HCT116 (cell line): ENCODE measurements at regions not wholly inside any gene's neighbourhood (a gene's known extent, or its start where the extent isn't known, plus 50 kb on each side); places are given as distances from the start of the nearest gene placed in this dataset.

Experiments used
- ATAC-seq: fragments of 200-7000 bp; cut with Tn5 transposase; 2 replicates; pipeline ENCODE4 v1.9.1; 2020; ENCODE audit warnings: mild to moderate bottlenecking, moderate library complexity
- BruUV-seq: library from RNA; stranded (reverse); fragments of 400-500 nt; replicated peaks from 2 replicates; lab custom pipeline; 2021; lab: Mats Ljungman, UMichigan
- CTCF ChIA-PET: fragments of 300-600 bp; sonication (Branson Sonifier 250); formaldehyde crosslinking; loops from one replicate; lab custom pipeline; 2021; ENCODE audit warnings: antibody characterized with exemption; lab: Charles Lee
- POLR2A ChIA-PET: fragments of 300-600, 350-600 bp; sonication (Branson Sonifier 250); formaldehyde crosslinking; loops from one replicate; lab custom pipeline; 2021; ENCODE audit warnings: antibody characterized with exemption; lab: Charles Lee
- RAD21 ChIA-PET, 2 experiments: fragments of 300-600 bp; sonication (Branson Sonifier 250); formaldehyde crosslinking; loops; one replicate each; lab custom pipeline; 2023; ENCODE audit warnings: low total read pairs in 2 of 2; ENCODE audit not compliant: uncharacterized antibody in 2 of 2, unreplicated experiment in 2 of 2, low non-redundant PET in 1 of 2; lab: Charles Lee
- DNase-seq: peaks from one replicate; pipeline ENCODE4 v3.0.0-alpha.2; 2010; ENCODE audit warnings: low read depth, low spot score
- H2AFZ ChIP-seq: fragments of 200-600 bp; shearing (Covaris generic), sonication (generic); 2 replicates; pipeline ENCODE4 v1.6.1; 2017; ENCODE audit warnings: low read depth, mixed run types, mixed read lengths, antibody characterized with exemption, low read length; ENCODE audit not compliant: poor library complexity, severe bottlenecking
- H3K27ac ChIP-seq: 2 replicates; pipeline ENCODE4 v1.5.1; 2012; ENCODE audit warnings: low read depth, low read length
- H3K27me3 ChIP-seq: fragments of 200-600 bp; sonication (generic); 2 replicates; pipeline ENCODE4 v1.6.1; 2016; ENCODE audit warnings: mixed run types, low read length, mixed read lengths; ENCODE audit not compliant: insufficient read depth
- H3K36me3 ChIP-seq, 2 experiments: fragments of 200-500 bp in 1 of 2; fragments of 200-600 bp in 1 of 2; sonication (Bioruptor generic) in 1 of 2; sonication (generic) in 1 of 2; 2 replicates each; pipeline versions ENCODE4 v1.5.1 to v1.6.1; 2014 to 2016; ENCODE audit warnings: low read length in 2 of 2, inconsistent platforms in 1 of 2, mixed read lengths in 1 of 2, mixed run types in 1 of 2; ENCODE audit not compliant: insufficient read depth in 2 of 2, control insufficient read depth in 1 of 2
- H3K4me1 ChIP-seq, 2 experiments: fragments of 200-600 bp in 1 of 2; sonication (generic) in 1 of 2; 2 replicates each; pipeline versions ENCODE4 v1.5.1 to v1.6.1; 2012 to 2017; ENCODE audit warnings: low read length in 2 of 2, inconsistent platforms in 1 of 2, mild to moderate bottlenecking in 1 of 2, mixed read lengths in 1 of 2, mixed run types in 1 of 2, moderate library complexity in 1 of 2; ENCODE audit not compliant: insufficient read depth in 2 of 2, control insufficient read depth in 1 of 2
- H3K4me2 ChIP-seq: fragments of 200-600 bp; sonication (generic); 2 replicates; pipeline ENCODE4 v1.6.1; 2017; ENCODE audit warnings: mixed run types, low read length, mixed read lengths
- H3K4me3 ChIP-seq, 2 experiments: fragments of 200-600 bp in 1 of 2; sonication (generic) in 1 of 2; replicated peaks in 1 of 2; 2 replicates each; pipeline ENCODE4 v1.5.1; 2011 to 2016; ENCODE audit warnings: low read length in 2 of 2, control low read depth in 1 of 2, low read depth in 1 of 2, mild to moderate bottlenecking in 1 of 2, mixed read lengths in 1 of 2, mixed run types in 1 of 2
- H3K79me2 ChIP-seq: fragments of 200-600 bp; sonication (generic); 2 replicates; pipeline ENCODE4 v1.6.1; 2017; ENCODE audit warnings: mild to moderate bottlenecking, mixed run types, low read length, moderate library complexity, mixed read lengths; ENCODE audit not compliant: insufficient read depth
- H3K9ac ChIP-seq: fragments of 200-600 bp; sonication (generic); 2 replicates; pipeline ENCODE4 v1.6.1; 2016; ENCODE audit warnings: low read length, mixed read lengths
- H3K9me2 ChIP-seq: fragments of 200-600 bp; sonication (generic), shearing (Covaris generic); 2 replicates; pipeline ENCODE4 v1.6.1; 2017; ENCODE audit warnings: mixed run types, mild to moderate bottlenecking, moderate library complexity; ENCODE audit not compliant: insufficient read depth
- H3K9me3 ChIP-seq, 2 experiments: fragments of 200-500 bp in 1 of 2; fragments of 200-600 bp in 1 of 2; sonication (Bioruptor generic) in 1 of 2; sonication (generic) in 1 of 2; 2 replicates each; pipeline ENCODE4 v1.6.1; 2014 to 2017; ENCODE audit warnings: low read length in 2 of 2, mixed read lengths in 2 of 2, inconsistent platforms in 1 of 2, low read depth in 1 of 2, mild to moderate bottlenecking in 1 of 2, mixed run types in 1 of 2, moderate library complexity in 1 of 2; ENCODE audit not compliant: control insufficient read depth in 1 of 2, insufficient read depth in 1 of 2
- H4K20me1 ChIP-seq: fragments of 200-600 bp; sonication (generic), shearing (Covaris generic); 2 replicates; pipeline ENCODE4 v1.6.1; 2017; ENCODE audit warnings: mixed run types, mild to moderate bottlenecking, moderate library complexity; ENCODE audit not compliant: insufficient read depth
- CBX3 ChIP-seq: IDR thresholded peaks from 2 replicates; pipeline ENCODE4 v1.6.1; 2012; ENCODE audit warnings: low read depth
- ELF1 ChIP-seq: IDR thresholded peaks from 2 replicates; pipeline ENCODE4 v1.6.1; 2012; ENCODE audit warnings: low read depth, borderline replicate concordance
- EZH2phosphoT487 ChIP-seq: fragments of 200-600 bp; IDR thresholded peaks from 2 replicates; pipeline ENCODE4 v1.6.1; 2018; ENCODE audit warnings: antibody characterized with exemption, borderline replicate concordance
- FOSL1 ChIP-seq: IDR thresholded peaks from 2 replicates; pipeline ENCODE4 v1.6.1; 2012; ENCODE audit warnings: low read depth
- JUND ChIP-seq: IDR thresholded peaks from 2 replicates; pipeline ENCODE4 v1.6.1; 2012
- POLR2A ChIP-seq: IDR thresholded peaks from 2 replicates; pipeline ENCODE4 v1.7.0; 2011; ENCODE audit warnings: borderline replicate concordance; ENCODE audit not compliant: insufficient read depth, insufficient read length; ENCODE audit errors: extremely low read depth
- POLR2AphosphoS5 ChIP-seq: IDR thresholded peaks from 2 replicates; pipeline ENCODE4 v1.6.1; 2011; ENCODE audit warnings: mild to moderate bottlenecking, low read depth, low read length, moderate library complexity
- RAD21 ChIP-seq: IDR thresholded peaks from 2 replicates; pipeline ENCODE4 v1.6.1; 2012; ENCODE audit warnings: low read depth, mild to moderate bottlenecking
- SIN3A ChIP-seq: IDR thresholded peaks from 2 replicates; pipeline ENCODE4 v1.6.1; 2012; ENCODE audit warnings: low read depth
- SP1 ChIP-seq: IDR thresholded peaks from 2 replicates; pipeline ENCODE4 v1.6.1; 2012; ENCODE audit warnings: low read depth
- SRF ChIP-seq: IDR thresholded peaks from 2 replicates; pipeline ENCODE4 v1.6.1; 2012; ENCODE audit warnings: low read depth
- ZFX ChIP-seq: fragments of 450-650 bp; IDR thresholded peaks from 2 replicates; pipeline ENCODE4 v1.6.1; 2017
- ZNF274 ChIP-seq: fragments of 200-500 bp; sonication (Bioruptor generic); IDR thresholded peaks from 2 replicates; pipeline ENCODE4 v1.6.1; 2014; ENCODE audit warnings: mild to moderate bottlenecking, low read depth, low read length, inconsistent platforms
- intact Hi-C: fragments of 100-400 bp; cut with micrococcal nuclease; formaldehyde crosslinking; loops from 2 replicates; pipeline ENCODE4 v1.10.0; 2022
- TF ChIP-seq, protein P1 (sequence below): IDR thresholded peaks from 2 replicates; pipeline ENCODE4 v1.6.1; 2012
- TF ChIP-seq, protein P2 (sequence below): IDR thresholded peaks from 2 replicates; pipeline ENCODE4 v1.6.1; 2012; ENCODE audit warnings: low read depth
- TF ChIP-seq, protein P3 (sequence below): IDR thresholded peaks from 2 replicates; pipeline ENCODE4 v1.6.1; 2012
- TF ChIP-seq, protein P4 (sequence below): IDR thresholded peaks from 2 replicates; pipeline ENCODE4 v1.6.1; 2011; ENCODE audit warnings: mild to moderate bottlenecking, low read length, moderate library complexity; ENCODE audit not compliant: insufficient replicate concordance; ENCODE audit errors: extremely low read depth
- TF ChIP-seq, protein P5 (sequence below), 3 experiments: fragments of 200-600 bp in 1 of 3; sonication (generic) in 1 of 3; IDR thresholded peaks in 2 of 3; conservative IDR thresholded peaks in 1 of 3; 2 replicates each; pipeline ENCODE4 v1.5.1; 2012 to 2017; ENCODE audit warnings: low read depth in 2 of 3, low read length in 2 of 3, antibody characterized with exemption in 1 of 3, borderline replicate concordance in 1 of 3, control low read depth in 1 of 3, mild to moderate bottlenecking in 1 of 3, mixed read lengths in 1 of 3, mixed run types in 1 of 3, moderate library complexity in 1 of 3; ENCODE audit not compliant: insufficient read depth in 1 of 3

DNA sequence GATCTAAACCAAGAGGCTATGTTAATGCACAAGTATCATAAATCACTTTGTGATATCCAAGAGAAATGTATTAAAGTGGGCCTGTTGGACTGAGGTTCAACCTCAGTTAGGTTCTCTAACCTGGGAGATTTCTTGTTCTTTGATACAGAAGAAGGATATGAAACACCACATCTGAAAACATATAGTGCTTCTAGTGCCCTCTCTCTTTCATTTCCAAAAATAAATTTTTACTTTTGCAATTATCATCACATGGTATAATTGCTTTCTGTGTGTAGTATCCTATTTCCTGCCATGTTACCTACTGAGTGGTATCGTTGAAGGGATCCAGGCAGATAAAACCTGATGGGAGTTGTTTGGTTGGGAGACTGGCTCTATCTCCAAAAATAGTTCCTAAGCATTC lies 264.9 kb downstream of the CCER1 start:
- ATAC-seq (no peak), DNase-seq (no peak)
- ChIA-PET POLR2A (interaction anchor here (0.9 kb wide), 1 partner anchor 22 kb away, joined by 3 read pairs; no protein-coding TSS in a partner anchor), RAD21 (no interaction called here), CTCF (no interaction called here)
- intact Hi-C loops, result no loop called here
- Histone ChIP-seq H3K9me2 (no peaks in the 10 kb centered on the region), H3K79me2 (no peaks in the 10 kb centered on the region), H3K9me3 (no peaks in the 10 kb centered on the region), H2AFZ (no peak overlapping the region), H3K27ac (no peak overlapping the region), H3K9ac (no peak overlapping the region), H3K4me2 (no peak overlapping the region), H3K27me3 (no peaks in the 10 kb centered on the region), H4K20me1 (no peaks in the 10 kb centered on the region)
- BruUV-seq, result no TSS peak
- TF ChIP-seq RAD21 (no peak), ZNF274 (no peak), SP1 (no peak), ZFX (no peak), FOSL1 (no peak), POLR2A (no peak), POLR2AphosphoS5 (no peak), SIN3A (no peak), EZH2phosphoT487 (no peak), SRF (no peak), JUND (no peak), CBX3 (no peak), ELF1 (no peak)
- TF ChIP-seq, protein P1, sequence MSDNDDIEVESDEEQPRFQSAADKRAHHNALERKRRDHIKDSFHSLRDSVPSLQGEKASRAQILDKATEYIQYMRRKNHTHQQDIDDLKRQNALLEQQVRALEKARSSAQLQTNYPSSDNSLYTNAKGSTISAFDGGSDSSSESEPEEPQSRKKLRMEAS, result no peak
- TF ChIP-seq, protein P2, sequence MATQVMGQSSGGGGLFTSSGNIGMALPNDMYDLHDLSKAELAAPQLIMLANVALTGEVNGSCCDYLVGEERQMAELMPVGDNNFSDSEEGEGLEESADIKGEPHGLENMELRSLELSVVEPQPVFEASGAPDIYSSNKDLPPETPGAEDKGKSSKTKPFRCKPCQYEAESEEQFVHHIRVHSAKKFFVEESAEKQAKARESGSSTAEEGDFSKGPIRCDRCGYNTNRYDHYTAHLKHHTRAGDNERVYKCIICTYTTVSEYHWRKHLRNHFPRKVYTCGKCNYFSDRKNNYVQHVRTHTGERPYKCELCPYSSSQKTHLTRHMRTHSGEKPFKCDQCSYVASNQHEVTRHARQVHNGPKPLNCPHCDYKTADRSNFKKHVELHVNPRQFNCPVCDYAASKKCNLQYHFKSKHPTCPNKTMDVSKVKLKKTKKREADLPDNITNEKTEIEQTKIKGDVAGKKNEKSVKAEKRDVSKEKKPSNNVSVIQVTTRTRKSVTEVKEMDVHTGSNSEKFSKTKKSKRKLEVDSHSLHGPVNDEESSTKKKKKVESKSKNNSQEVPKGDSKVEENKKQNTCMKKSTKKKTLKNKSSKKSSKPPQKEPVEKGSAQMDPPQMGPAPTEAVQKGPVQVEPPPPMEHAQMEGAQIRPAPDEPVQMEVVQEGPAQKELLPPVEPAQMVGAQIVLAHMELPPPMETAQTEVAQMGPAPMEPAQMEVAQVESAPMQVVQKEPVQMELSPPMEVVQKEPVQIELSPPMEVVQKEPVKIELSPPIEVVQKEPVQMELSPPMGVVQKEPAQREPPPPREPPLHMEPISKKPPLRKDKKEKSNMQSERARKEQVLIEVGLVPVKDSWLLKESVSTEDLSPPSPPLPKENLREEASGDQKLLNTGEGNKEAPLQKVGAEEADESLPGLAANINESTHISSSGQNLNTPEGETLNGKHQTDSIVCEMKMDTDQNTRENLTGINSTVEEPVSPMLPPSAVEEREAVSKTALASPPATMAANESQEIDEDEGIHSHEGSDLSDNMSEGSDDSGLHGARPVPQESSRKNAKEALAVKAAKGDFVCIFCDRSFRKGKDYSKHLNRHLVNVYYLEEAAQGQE, result no peak
- TF ChIP-seq, protein P3, sequence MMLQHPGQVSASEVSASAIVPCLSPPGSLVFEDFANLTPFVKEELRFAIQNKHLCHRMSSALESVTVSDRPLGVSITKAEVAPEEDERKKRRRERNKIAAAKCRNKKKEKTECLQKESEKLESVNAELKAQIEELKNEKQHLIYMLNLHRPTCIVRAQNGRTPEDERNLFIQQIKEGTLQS, result no peak
- TF ChIP-seq, protein P4, sequence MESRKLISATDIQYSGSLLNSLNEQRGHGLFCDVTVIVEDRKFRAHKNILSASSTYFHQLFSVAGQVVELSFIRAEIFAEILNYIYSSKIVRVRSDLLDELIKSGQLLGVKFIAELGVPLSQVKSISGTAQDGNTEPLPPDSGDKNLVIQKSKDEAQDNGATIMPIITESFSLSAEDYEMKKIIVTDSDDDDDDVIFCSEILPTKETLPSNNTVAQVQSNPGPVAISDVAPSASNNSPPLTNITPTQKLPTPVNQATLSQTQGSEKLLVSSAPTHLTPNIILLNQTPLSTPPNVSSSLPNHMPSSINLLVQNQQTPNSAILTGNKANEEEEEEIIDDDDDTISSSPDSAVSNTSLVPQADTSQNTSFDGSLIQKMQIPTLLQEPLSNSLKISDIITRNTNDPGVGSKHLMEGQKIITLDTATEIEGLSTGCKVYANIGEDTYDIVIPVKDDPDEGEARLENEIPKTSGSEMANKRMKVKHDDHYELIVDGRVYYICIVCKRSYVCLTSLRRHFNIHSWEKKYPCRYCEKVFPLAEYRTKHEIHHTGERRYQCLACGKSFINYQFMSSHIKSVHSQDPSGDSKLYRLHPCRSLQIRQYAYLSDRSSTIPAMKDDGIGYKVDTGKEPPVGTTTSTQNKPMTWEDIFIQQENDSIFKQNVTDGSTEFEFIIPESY, result no peak
- TF ChIP-seq, protein P5, sequence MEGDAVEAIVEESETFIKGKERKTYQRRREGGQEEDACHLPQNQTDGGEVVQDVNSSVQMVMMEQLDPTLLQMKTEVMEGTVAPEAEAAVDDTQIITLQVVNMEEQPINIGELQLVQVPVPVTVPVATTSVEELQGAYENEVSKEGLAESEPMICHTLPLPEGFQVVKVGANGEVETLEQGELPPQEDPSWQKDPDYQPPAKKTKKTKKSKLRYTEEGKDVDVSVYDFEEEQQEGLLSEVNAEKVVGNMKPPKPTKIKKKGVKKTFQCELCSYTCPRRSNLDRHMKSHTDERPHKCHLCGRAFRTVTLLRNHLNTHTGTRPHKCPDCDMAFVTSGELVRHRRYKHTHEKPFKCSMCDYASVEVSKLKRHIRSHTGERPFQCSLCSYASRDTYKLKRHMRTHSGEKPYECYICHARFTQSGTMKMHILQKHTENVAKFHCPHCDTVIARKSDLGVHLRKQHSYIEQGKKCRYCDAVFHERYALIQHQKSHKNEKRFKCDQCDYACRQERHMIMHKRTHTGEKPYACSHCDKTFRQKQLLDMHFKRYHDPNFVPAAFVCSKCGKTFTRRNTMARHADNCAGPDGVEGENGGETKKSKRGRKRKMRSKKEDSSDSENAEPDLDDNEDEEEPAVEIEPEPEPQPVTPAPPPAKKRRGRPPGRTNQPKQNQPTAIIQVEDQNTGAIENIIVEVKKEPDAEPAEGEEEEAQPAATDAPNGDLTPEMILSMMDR (IDR thresholded peaks at IDR 0.05 in 2 of 3, conservative IDR thresholded peaks at IDR 0.05 in 1 of 3; ENCODE audit: borderline replicate concordance in 1 of 3, insufficient read depth in 1 of 3, low read depth in 2 of 3, low read length in 2 of 3), result no peak
- TF ChIP-seq, all 23 proteins: peak for 0
- H3K4me1 ChIP-seq, result no peaks in the 10 kb centered on the region
- no peaks in the 10 kb centered on the region for H3K36me3 ChIP-seq
- no peak overlapping the region for H3K4me3 ChIP-seq
